ENCODE measurements at regions not wholly inside any gene's neighbourhood (a gene's known extent, or its start where the extent isn't known, plus 50 kb on each side); places are given as distances from the start of the nearest gene placed in this dataset.
"Not testable (repeated sequence)": the region's sequence is repeated elsewhere in the genome, so short reads cannot be mapped to it uniquely, and the experiment has no call there.

- no peak overlapping the region for H3K4ac ChIP-seq (ENCODE audit: low read length)
- H2BK12ac ChIP-seq (ENCODE audit: low read length): no peak overlapping the region
- H4K8ac ChIP-seq (ENCODE audit: low read depth, low read length): no peak overlapping the region
- no peak overlapping the region for H3K4me2 ChIP-seq (ENCODE audit: insufficient read depth, low read length, poor library complexity, severe bottlenecking)
- no peak overlapping the region for H2BK5ac ChIP-seq (ENCODE audit: low read length)
- no peak overlapping the region for H3K9ac ChIP-seq (ENCODE audit: low read depth, low read length, poor library complexity)
- no peak overlapping the region for H2AFZ ChIP-seq (ENCODE audit: low read length)
- no peak overlapping the region for H4K91ac ChIP-seq (ENCODE audit: low read depth, low read length, poor library complexity)
- no peak overlapping the region for H3K23ac ChIP-seq (ENCODE audit: low read depth, low read length, poor library complexity)
- no peaks in the 10 kb centered on the region for H3K4me1 ChIP-seq (ENCODE audit: control insufficient read depth in 2 of 2, insufficient read depth in 1 of 2, low read depth in 1 of 2, low read length in 2 of 2)
- no peak overlapping the region for H3K18ac ChIP-seq (ENCODE audit: low read length)
- no peak for DNase-seq (ENCODE audit: low spot score)
- H3K4me3 ChIP-seq (ENCODE audit: low read length in 2 of 2): no peak overlapping the region
- no peak overlapping the region for H2AK5ac ChIP-seq (ENCODE audit: low read depth, low read length)
- WGBS, 2 donors (ENCODE audit: extremely low coverage in 2 of 2, insufficient read length in 2 of 2, insufficient replicate concordance in 1 of 2): no CpG with 5 or more reads among the region's 1 CpG
- no peak overlapping the region for H3K27ac ChIP-seq (replicated peaks; ENCODE audit: low read length)
- no peaks in the 10 kb centered on the region for H3K27me3 ChIP-seq (ENCODE audit: control insufficient read depth in 3 of 3, insufficient read depth in 3 of 3, low read depth in 1 of 3, low read length in 3 of 3)
- no peaks in the 10 kb centered on the region for H3K79me1 ChIP-seq (ENCODE audit: low read depth, low read length)
- H2BK120ac ChIP-seq (ENCODE audit: low read depth, low read length): no peak overlapping the region
- no peaks in the 10 kb centered on the region for H3K9me3 ChIP-seq (replicated peaks in 1 of 2; ENCODE audit: control insufficient read depth in 2 of 2, insufficient read depth in 1 of 2, low read depth in 1 of 2, low read length in 2 of 2)
- no peak overlapping the region for H3K14ac ChIP-seq (ENCODE audit: low read length)
- H3K36me3 ChIP-seq (replicated peaks in 1 of 2; ENCODE audit: control insufficient read depth in 2 of 2, insufficient read depth in 2 of 2, low read length in 2 of 2): no peaks in the 10 kb centered on the region
- H2BK15ac ChIP-seq (ENCODE audit: low read length): no peak overlapping the region
These were observed 185.9 kb upstream of the RBM19 start for GRCh38 chr12:114152066-114152465.

GRCh38 chr12:114150584-114150983, 184.5 kb upstream of the RBM19 start:
- H3K4ac ChIP-seq (ENCODE audit: low read length); H2BK120ac ChIP-seq (ENCODE audit: low read depth, low read length); H4K91ac ChIP-seq (ENCODE audit: low read depth, low read length, poor library complexity); H3K14ac ChIP-seq (ENCODE audit: low read length); H3K9me3 ChIP-seq (replicated peaks in 1 of 2; ENCODE audit: control insufficient read depth in 2 of 2, insufficient read depth in 1 of 2, low read depth in 1 of 2, low read length in 2 of 2); H2AK5ac ChIP-seq (ENCODE audit: low read depth, low read length); H2BK5ac ChIP-seq (ENCODE audit: low read length); H3K4me2 ChIP-seq (ENCODE audit: insufficient read depth, low read length, poor library complexity, severe bottlenecking); H3K4me1 ChIP-seq (ENCODE audit: control insufficient read depth in 2 of 2, insufficient read depth in 1 of 2, low read depth in 1 of 2, low read length in 2 of 2); H2BK15ac ChIP-seq (ENCODE audit: low read length); H3K36me3 ChIP-seq (replicated peaks in 1 of 2; ENCODE audit: control insufficient read depth in 2 of 2, insufficient read depth in 2 of 2, low read length in 2 of 2); H2BK12ac ChIP-seq (ENCODE audit: low read length); H3K4me3 ChIP-seq (ENCODE audit: low read length in 2 of 2); DNase-seq (ENCODE audit: low spot score); H3K79me1 ChIP-seq (ENCODE audit: low read depth, low read length); H3K27me3 ChIP-seq (ENCODE audit: control insufficient read depth in 3 of 3, insufficient read depth in 3 of 3, low read depth in 1 of 3, low read length in 3 of 3); H4K8ac ChIP-seq (ENCODE audit: low read depth, low read length); H2AFZ ChIP-seq (ENCODE audit: low read length); H3K9ac ChIP-seq (ENCODE audit: low read depth, low read length, poor library complexity); H3K23ac ChIP-seq (ENCODE audit: low read depth, low read length, poor library complexity); H3K27ac ChIP-seq (replicated peaks; ENCODE audit: low read length); H3K18ac ChIP-seq (ENCODE audit: low read length): not testable (repeated sequence)

- DNase-seq (ENCODE audit: low spot score): no peak
These were observed 175.9 kb upstream of the RBM19 start for GRCh38 chr12:114141921-114142564.

GRCh38 chr12:114140576-114140975, 174.5 kb upstream of the RBM19 start:
- Histone ChIP-seq H3K4me1 (ENCODE audit: control insufficient read depth in 2 of 2, insufficient read depth in 1 of 2, low read depth in 1 of 2, low read length in 2 of 2) (peaks cover 0 to 2% of the 10 kb centered on the region in 2 donors), H2AFZ (ENCODE audit: low read length) (no peak overlapping the region), H2BK12ac (ENCODE audit: low read length) (no peak overlapping the region), H2BK120ac (ENCODE audit: low read depth, low read length) (no peak overlapping the region), H3K18ac (ENCODE audit: low read length) (no peak overlapping the region), H4K8ac (ENCODE audit: low read depth, low read length) (no peak overlapping the region), H3K36me3 (replicated peaks in 1 of 2; ENCODE audit: control insufficient read depth in 2 of 2, insufficient read depth in 2 of 2, low read length in 2 of 2) (no peaks in the 10 kb centered on the region), H3K27me3 (ENCODE audit: control insufficient read depth in 3 of 3, insufficient read depth in 3 of 3, low read depth in 1 of 3, low read length in 3 of 3) (no peaks in the 10 kb centered on the region), H3K4me2 (ENCODE audit: insufficient read depth, low read length, poor library complexity, severe bottlenecking) (no peak overlapping the region), H3K79me1 (ENCODE audit: low read depth, low read length) (no peaks in the 10 kb centered on the region), H4K91ac (ENCODE audit: low read depth, low read length, poor library complexity) (no peak overlapping the region), H3K23ac (ENCODE audit: low read depth, low read length, poor library complexity) (no peak overlapping the region), H3K4ac (ENCODE audit: low read length) (no peak overlapping the region), H2BK5ac (ENCODE audit: low read length) (no peak overlapping the region), H3K9ac (ENCODE audit: low read depth, low read length, poor library complexity) (no peak overlapping the region), H3K27ac (replicated peaks; ENCODE audit: low read length) (no peak overlapping the region), H2BK15ac (ENCODE audit: low read length) (no peak overlapping the region), H3K4me3 (ENCODE audit: low read length in 2 of 2) (no peak overlapping the region), H2AK5ac (ENCODE audit: low read depth, low read length) (no peak overlapping the region), H3K9me3 (replicated peaks in 1 of 2; ENCODE audit: control insufficient read depth in 2 of 2, insufficient read depth in 1 of 2, low read depth in 1 of 2, low read length in 2 of 2) (no peaks in the 10 kb centered on the region), H3K14ac (ENCODE audit: low read length) (no peak overlapping the region)
- no peak for DNase-seq (ENCODE audit: low spot score)

More at GRCh38 chr12:114141921-114142564, 175.9 kb upstream of the RBM19 start:
- no peak overlapping the region for H4K8ac ChIP-seq (ENCODE audit: low read depth, low read length)
- no peak overlapping the region for H3K4me2 ChIP-seq (ENCODE audit: insufficient read depth, low read length, poor library complexity, severe bottlenecking)
- no peak overlapping the region for H3K9ac ChIP-seq (ENCODE audit: low read depth, low read length, poor library complexity)
- no peak overlapping the region for H2BK12ac ChIP-seq (ENCODE audit: low read length)
- H2BK120ac ChIP-seq (ENCODE audit: low read depth, low read length): no peak overlapping the region
- H3K14ac ChIP-seq (ENCODE audit: low read length): no peak overlapping the region
- H3K79me1 ChIP-seq (ENCODE audit: low read depth, low read length): no peaks in the 10 kb centered on the region
- H3K4me1 ChIP-seq (ENCODE audit: control insufficient read depth in 2 of 2, insufficient read depth in 1 of 2, low read depth in 1 of 2, low read length in 2 of 2): peaks cover 0 to 2% of the 10 kb centered on the region in 2 donors
- no CpG with 5 or more reads among the region's 4 CpGs for WGBS, 2 donors (ENCODE audit: extremely low coverage in 2 of 2, insufficient read length in 2 of 2, insufficient replicate concordance in 1 of 2)
- H3K36me3 ChIP-seq (replicated peaks in 1 of 2; ENCODE audit: control insufficient read depth in 2 of 2, insufficient read depth in 2 of 2, low read length in 2 of 2): no peaks in the 10 kb centered on the region
- no peak overlapping the region for H3K18ac ChIP-seq (ENCODE audit: low read length)
- H3K27me3 ChIP-seq (ENCODE audit: control insufficient read depth in 3 of 3, insufficient read depth in 3 of 3, low read depth in 1 of 3, low read length in 3 of 3): no peaks in the 10 kb centered on the region
- H3K4me3 ChIP-seq (ENCODE audit: low read length in 2 of 2): no peak overlapping the region
- no peak overlapping the region for H2AK5ac ChIP-seq (ENCODE audit: low read depth, low read length)
- H3K23ac ChIP-seq (ENCODE audit: low read depth, low read length, poor library complexity): no peak overlapping the region
- no peak overlapping the region for H3K27ac ChIP-seq (replicated peaks; ENCODE audit: low read length)
- H2AFZ ChIP-seq (ENCODE audit: low read length): no peak overlapping the region
- H2BK15ac ChIP-seq (ENCODE audit: low read length): no peak overlapping the region
- no peaks in the 10 kb centered on the region for H3K9me3 ChIP-seq (replicated peaks in 1 of 2; ENCODE audit: control insufficient read depth in 2 of 2, insufficient read depth in 1 of 2, low read depth in 1 of 2, low read length in 2 of 2)
- H3K4ac ChIP-seq (ENCODE audit: low read length): no peak overlapping the region
- no peak overlapping the region for H2BK5ac ChIP-seq (ENCODE audit: low read length)
- no peak overlapping the region for H4K91ac ChIP-seq (ENCODE audit: low read depth, low read length, poor library complexity)
